ENCODE measurements at regions not wholly inside any gene's neighbourhood (a gene's known extent, or its start where the extent isn't known, plus 50 kb on each side); places are given as distances from the start of the nearest gene placed in this dataset.

GRCh38 chr6:164998297-164998696 lies 311.1 kb downstream of the C6orf118 start:
- TF ChIP-seq CTCF (conservative IDR thresholded peaks at IDR 0.05; ENCODE audit: low read depth, low read length) (no peak), POLR2A (IDR thresholded peaks at IDR 0.05; ENCODE audit: low read depth, low read length) (no peak), RAD21 (IDR thresholded peaks at IDR 0.05; ENCODE audit: low read length) (no peak)

All from IMR-90 (cell line).